Endothelial cell of umbilical vein (primary cell): ENCODE measurements at regions not wholly inside any gene's neighbourhood (a gene's known extent, or its start where the extent isn't known, plus 50 kb on each side); places are given as distances from the start of the nearest gene placed in this dataset.

Experiments
- BruUV-seq: library from RNA; stranded (reverse); fragments of 400-500 nt; replicated peaks from 2 replicates; lab custom pipeline; 2021; lab: Mats Ljungman, UMichigan
- CTCF ChIA-PET: fragments of 300-600, 350-600 bp; sonication (Branson Sonifier 250); formaldehyde crosslinking; loops from one replicate; lab custom pipeline; 2021; ENCODE audit warnings: antibody characterized with exemption, inconsistent platforms; lab: Charles Lee
- POLR2A ChIA-PET: fragments of 300-600, 350-600 bp; sonication (Branson Sonifier 250); formaldehyde crosslinking; loops from one replicate; lab custom pipeline; 2021; ENCODE audit warnings: antibody characterized with exemption, inconsistent platforms; lab: Charles Lee
- DNase-seq: peaks from one replicate; pipeline ENCODE4 v3.0.0-alpha.2; 2011; ENCODE audit warnings: low read depth, low spot score
- FAIRE-seq: peaks from 2 replicates; lab custom pipeline; 2011; peaks lifted over from hg19 to GRCh38; lab: Jason Lieb, UNC
- H2AFZ ChIP-seq: 2 replicates; pipeline ENCODE4 v1.6.0; 2012; ENCODE audit warnings: low read depth, low read length, control low read depth, inconsistent platforms
- H3K27ac ChIP-seq: 2 replicates; pipeline ENCODE4 v1.5.1; 2011; ENCODE audit warnings: low read depth, mild to moderate bottlenecking, control low read depth, low read length, moderate library complexity; ENCODE audit not compliant: insufficient read depth
- H3K27me3 ChIP-seq, 2 experiments: 2 replicates each; pipeline versions ENCODE4 v1.6.0 to v1.6.1; 2011; ENCODE audit warnings: low read length in 2 of 2, mixed read lengths in 1 of 2; ENCODE audit not compliant: control insufficient read depth in 2 of 2, insufficient read depth in 2 of 2
- H3K36me3 ChIP-seq, 2 experiments: 2 replicates in 1 of 2; 3 replicates in 1 of 2; pipeline ENCODE4 v1.5.1; 2011; ENCODE audit warnings: low read length in 2 of 2, mild to moderate bottlenecking in 1 of 2, moderate library complexity in 1 of 2; ENCODE audit not compliant: control insufficient read depth in 2 of 2, insufficient read depth in 2 of 2; ENCODE audit errors: extremely low read depth in 1 of 2
- H3K4me1 ChIP-seq: 3 replicates; pipeline ENCODE4 v1.5.1; 2011; ENCODE audit warnings: mild to moderate bottlenecking, low read length; ENCODE audit not compliant: control insufficient read depth, insufficient read depth; ENCODE audit errors: extremely low read depth
- H3K4me2 ChIP-seq: 2 replicates; pipeline ENCODE4 v1.6.1; 2011; ENCODE audit warnings: low read length, control low read depth, mixed read lengths; ENCODE audit not compliant: insufficient read depth
- H3K4me3 ChIP-seq, 3 experiments: fragments of 200-600 bp in 1 of 3; sonication (generic), shearing (Covaris generic) in 1 of 3; replicated peaks in 1 of 3; 2 replicates each; pipeline ENCODE4 v1.5.1; 2011 to 2016; ENCODE audit warnings: control low read depth in 3 of 3, low read length in 3 of 3, mild to moderate bottlenecking in 2 of 3, inconsistent platforms in 1 of 3, low read depth in 1 of 3, moderate library complexity in 1 of 3; ENCODE audit not compliant: insufficient read depth in 1 of 3
- H3K79me2 ChIP-seq: 2 replicates; pipeline ENCODE4 v1.6.0; 2012; ENCODE audit warnings: low read length, inconsistent platforms; ENCODE audit not compliant: control insufficient read depth, insufficient read depth
- H3K9ac ChIP-seq: replicated peaks from 2 replicates; pipeline ENCODE3; 2011; ENCODE audit warnings: low read length, control low read depth; ENCODE audit not compliant: insufficient read depth; ENCODE audit errors: extremely low read depth
- H3K9me1 ChIP-seq: replicated peaks from 3 replicates; pipeline ENCODE4 v1.6.0; 2011; ENCODE audit warnings: mild to moderate bottlenecking, low read length; ENCODE audit not compliant: control insufficient read depth, insufficient read depth; ENCODE audit errors: extremely low read depth
- H3K9me3 ChIP-seq: replicated peaks from 2 replicates; pipeline ENCODE4 v1.5.1; 2012; ENCODE audit warnings: low read length, inconsistent platforms; ENCODE audit not compliant: control insufficient read depth, insufficient read depth
- H4K20me1 ChIP-seq: replicated peaks from 2 replicates; pipeline ENCODE3; 2011; ENCODE audit warnings: mild to moderate bottlenecking, low read length; ENCODE audit not compliant: control insufficient read depth, insufficient read depth; ENCODE audit errors: extremely low read depth
- EZH2 ChIP-seq: IDR thresholded peaks from 2 replicates; pipeline ENCODE4 v1.6.1; 2012; ENCODE audit warnings: borderline replicate concordance, low read depth, mild to moderate bottlenecking, moderate library complexity, low read length, inconsistent platforms; ENCODE audit not compliant: severe bottlenecking
- FOS ChIP-seq: IDR thresholded peaks from 2 replicates; pipeline ENCODE4 v1.6.1; 2011; ENCODE audit warnings: mild to moderate bottlenecking, low read length, moderate library complexity, borderline replicate concordance; ENCODE audit not compliant: insufficient read depth
- GATA2 ChIP-seq: IDR thresholded peaks from 2 replicates; pipeline ENCODE4 v1.7.0; 2011; ENCODE audit warnings: low read depth, mild to moderate bottlenecking, moderate library complexity, mixed read lengths, low read length; ENCODE audit not compliant: insufficient read length, insufficient read depth
- JUN ChIP-seq: IDR thresholded peaks from 2 replicates; pipeline ENCODE4 v1.6.1; 2011; ENCODE audit warnings: borderline replicate concordance, low read depth; ENCODE audit not compliant: insufficient read length, insufficient read depth
- MYC ChIP-seq: IDR thresholded peaks from one replicate; pipeline ENCODE4 v1.6.1; 2011; ENCODE audit warnings: mild to moderate bottlenecking, low read depth, low read length
- POLR2A ChIP-seq: IDR thresholded peaks from 2 replicates; pipeline ENCODE4 v1.6.1; 2012; ENCODE audit warnings: low read depth, mild to moderate bottlenecking, control low read depth, low read length
- POLR2AphosphoS5 ChIP-seq: IDR thresholded peaks from 2 replicates; pipeline ENCODE4 v1.6.1; 2012; ENCODE audit warnings: low read depth, mild to moderate bottlenecking, control low read depth, low read length, moderate library complexity; ENCODE audit not compliant: insufficient read depth
- dilution Hi-C: fragments of 300-500 bp; cut with MboI; formaldehyde crosslinking; loops from one replicate; pipeline ENCODE4 v1.15.0; 2019; ENCODE audit warnings: low sequenced_read_pairs; ENCODE audit not compliant: extremely low pct_ligation_motif_present
- intact Hi-C: fragments of 100-400 bp; cut with micrococcal nuclease; formaldehyde crosslinking; loops from one replicate; pipeline ENCODE4 v1.10.0; 2022
- TF ChIP-seq, protein P1 (sequence below), 2 donors: IDR thresholded peaks; 1 replicate in 1 of 2; 2 replicates in 1 of 2; pipeline ENCODE4 v1.5.1; 2011; ENCODE audit warnings: low read length in 2 of 2, mild to moderate bottlenecking in 2 of 2, moderate library complexity in 2 of 2, control low read depth in 1 of 2, inconsistent platforms in 1 of 2, low read depth in 1 of 2; ENCODE audit not compliant: insufficient read depth in 1 of 2; ENCODE audit errors: extremely low read depth in 1 of 2
- TF ChIP-seq, protein P2 (sequence below): IDR thresholded peaks from 2 replicates; pipeline ENCODE4 v1.6.1; 2011; ENCODE audit not compliant: insufficient read depth, insufficient read length

DNA sequence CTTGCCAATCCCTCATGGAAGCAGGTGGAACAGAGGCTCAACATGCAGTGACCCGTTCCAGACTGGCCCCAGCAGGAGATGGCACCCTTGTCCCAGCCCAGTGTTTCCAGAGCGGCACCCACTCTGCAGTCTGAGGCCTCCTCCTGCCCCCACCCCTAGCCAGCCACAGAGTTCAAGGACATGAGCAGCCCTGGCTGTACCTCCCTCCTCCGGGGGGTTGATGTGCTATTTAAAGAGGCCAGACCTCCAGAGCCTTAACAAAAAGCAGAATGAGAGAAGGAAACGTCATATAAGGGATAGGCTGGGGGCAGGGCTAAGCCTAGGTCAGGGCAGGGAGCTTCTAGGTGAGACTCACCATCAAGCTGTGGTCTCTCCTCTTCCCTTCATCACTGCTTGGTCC is 115.7 kb upstream of the NANOS1 start:
- DNase-seq (no peak), FAIRE-seq (no peak)
- Histone ChIP-seq H3K4me1 (peaks cover 8% of the 10 kb centered on the region), H3K36me3 (no peaks in the 10 kb centered on the region), H3K9me3 (no peaks in the 10 kb centered on the region), H3K9me1 (no peaks in the 10 kb centered on the region), H3K4me3 (no peak overlapping the region), H3K27me3 (peaks cover 8% of the 10 kb centered on the region in 2 experiments), H3K9ac (no peak overlapping the region), H3K79me2 (no peaks in the 10 kb centered on the region), H3K27ac (no peak overlapping the region), H3K4me2 (no peak overlapping the region), H4K20me1 (no peaks in the 10 kb centered on the region), H2AFZ (no peak overlapping the region)
- dilution Hi-C loops (no loop called here), intact Hi-C loops (no loop called here)
- BruUV-seq: no TSS peak
- POLR2A ChIA-PET: no interaction called here
- CTCF ChIA-PET: interaction anchor here (0.6 kb wide), 1 partner anchor 39 kb away, joined by 3 read pairs; no protein-coding TSS in a partner anchor
- no peak for TF ChIP-seq JUN
- no peak for TF ChIP-seq GATA2
- TF ChIP-seq, protein P1, sequence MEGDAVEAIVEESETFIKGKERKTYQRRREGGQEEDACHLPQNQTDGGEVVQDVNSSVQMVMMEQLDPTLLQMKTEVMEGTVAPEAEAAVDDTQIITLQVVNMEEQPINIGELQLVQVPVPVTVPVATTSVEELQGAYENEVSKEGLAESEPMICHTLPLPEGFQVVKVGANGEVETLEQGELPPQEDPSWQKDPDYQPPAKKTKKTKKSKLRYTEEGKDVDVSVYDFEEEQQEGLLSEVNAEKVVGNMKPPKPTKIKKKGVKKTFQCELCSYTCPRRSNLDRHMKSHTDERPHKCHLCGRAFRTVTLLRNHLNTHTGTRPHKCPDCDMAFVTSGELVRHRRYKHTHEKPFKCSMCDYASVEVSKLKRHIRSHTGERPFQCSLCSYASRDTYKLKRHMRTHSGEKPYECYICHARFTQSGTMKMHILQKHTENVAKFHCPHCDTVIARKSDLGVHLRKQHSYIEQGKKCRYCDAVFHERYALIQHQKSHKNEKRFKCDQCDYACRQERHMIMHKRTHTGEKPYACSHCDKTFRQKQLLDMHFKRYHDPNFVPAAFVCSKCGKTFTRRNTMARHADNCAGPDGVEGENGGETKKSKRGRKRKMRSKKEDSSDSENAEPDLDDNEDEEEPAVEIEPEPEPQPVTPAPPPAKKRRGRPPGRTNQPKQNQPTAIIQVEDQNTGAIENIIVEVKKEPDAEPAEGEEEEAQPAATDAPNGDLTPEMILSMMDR (IDR thresholded peaks at IDR 0.05; ENCODE audit: extremely low read depth in 1 of 2, insufficient read depth in 1 of 2, low read depth in 1 of 2, low read length in 2 of 2): no peak
- TF ChIP-seq POLR2AphosphoS5: no peak
- TF ChIP-seq, protein P2, sequence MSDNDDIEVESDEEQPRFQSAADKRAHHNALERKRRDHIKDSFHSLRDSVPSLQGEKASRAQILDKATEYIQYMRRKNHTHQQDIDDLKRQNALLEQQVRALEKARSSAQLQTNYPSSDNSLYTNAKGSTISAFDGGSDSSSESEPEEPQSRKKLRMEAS: no peak
- TF ChIP-seq EZH2: no peak
- no peak for TF ChIP-seq POLR2A
- no peak for TF ChIP-seq FOS
- no peak for TF ChIP-seq MYC
